ENCODE measurements at regions not wholly inside any gene's neighbourhood (a gene's known extent, or its start where the extent isn't known, plus 50 kb on each side); places are given as distances from the start of the nearest gene placed in this dataset.

- TF ChIP-seq CTCF (IDR thresholded peaks at IDR 0.05; ENCODE audit: insufficient read depth, low read length): no peak
- TF ChIP-seq POLR2AphosphoS5 (IDR thresholded peaks at IDR 0.05; ENCODE audit: low read depth): no peak
- peak; percentile 88 for TF ChIP-seq REST (IDR thresholded peaks at IDR 0.05; ENCODE audit: insufficient replicate concordance, low read depth)
- TF ChIP-seq SPI1 (IDR thresholded peaks at IDR 0.05; ENCODE audit: borderline replicate concordance, low read depth): no peak
These were observed 97.3 kb upstream of the API5 start for GRCh38 chr11:43214471-43214870.
